ENCODE measurements at regions not wholly inside any gene's neighbourhood (a gene's known extent, or its start where the extent isn't known, plus 50 kb on each side); places are given as distances from the start of the nearest gene placed in this dataset.

DNA sequence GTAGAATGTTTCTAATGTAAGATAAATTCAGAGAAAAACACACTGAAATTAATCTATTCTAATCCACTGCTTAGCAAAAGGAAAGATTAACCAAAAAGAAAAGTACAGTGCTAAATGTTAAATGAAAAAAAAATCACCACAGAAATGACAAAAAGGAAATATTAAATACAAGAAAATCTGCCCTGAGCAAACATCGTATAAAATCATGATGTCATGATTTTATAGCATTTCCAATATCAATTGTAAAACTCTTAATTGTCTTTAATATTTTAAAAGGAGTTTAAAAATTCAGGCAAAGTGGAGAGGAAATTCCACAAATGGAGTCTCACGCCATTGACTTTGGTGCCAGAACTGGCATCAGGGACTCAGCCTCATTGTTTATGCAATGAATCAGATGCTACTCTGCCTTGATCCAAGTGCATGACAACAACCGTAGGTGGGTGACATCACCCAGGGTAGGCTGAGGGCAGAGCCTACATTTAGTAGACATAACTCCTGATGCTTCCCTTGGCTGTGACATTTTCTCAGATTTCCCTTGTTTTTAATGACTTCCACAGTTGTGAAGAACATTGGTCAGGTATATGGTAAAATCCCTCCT is 696.8 kb downstream of the SEMA5A start:
- DNase-seq (ENCODE audit: low spot score) = no peak

DNA sequence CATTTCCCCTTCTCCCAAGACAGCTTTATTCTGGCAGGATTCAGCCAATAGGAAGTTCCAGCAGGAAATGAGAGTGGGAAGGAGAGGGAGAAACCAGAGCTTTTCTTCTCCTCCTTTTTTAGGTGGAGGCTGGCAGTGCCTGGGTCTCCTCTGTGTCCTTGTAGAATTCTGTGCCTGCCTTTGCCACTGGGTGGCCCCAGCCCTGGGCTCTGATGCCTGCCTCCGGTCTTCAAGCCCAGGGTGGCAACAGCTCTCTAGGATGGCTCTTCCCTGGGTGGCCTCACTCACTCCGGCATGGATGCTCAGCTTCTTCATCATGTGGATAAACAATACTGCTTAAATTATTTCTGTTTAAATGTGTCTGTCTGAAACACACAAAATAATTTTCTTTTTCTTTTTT is 694.8 kb downstream of the SEMA5A start:
- no peak for DNase-seq (ENCODE audit: low spot score)

DNA sequence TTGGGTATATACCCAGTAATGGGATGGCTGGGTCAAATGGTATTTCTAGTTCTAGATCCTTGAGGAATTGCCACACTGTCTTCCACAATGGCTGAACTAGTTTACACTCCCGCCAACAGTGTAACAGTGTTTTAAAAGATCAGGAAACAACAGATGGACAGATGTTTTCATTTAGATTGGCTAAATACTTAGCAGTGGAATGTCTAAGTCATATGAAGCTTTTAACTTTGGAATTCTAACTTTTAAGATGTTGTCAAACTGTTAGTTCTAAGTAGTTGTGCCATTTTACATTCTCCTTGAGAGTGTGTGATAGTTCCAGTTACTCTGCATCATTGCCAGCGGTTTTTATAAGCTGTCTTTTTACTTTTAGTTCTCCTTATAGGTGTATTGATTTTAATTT is 688.8 kb downstream of the SEMA5A start:
- no peak for DNase-seq (ENCODE audit: low spot score)

DNA sequence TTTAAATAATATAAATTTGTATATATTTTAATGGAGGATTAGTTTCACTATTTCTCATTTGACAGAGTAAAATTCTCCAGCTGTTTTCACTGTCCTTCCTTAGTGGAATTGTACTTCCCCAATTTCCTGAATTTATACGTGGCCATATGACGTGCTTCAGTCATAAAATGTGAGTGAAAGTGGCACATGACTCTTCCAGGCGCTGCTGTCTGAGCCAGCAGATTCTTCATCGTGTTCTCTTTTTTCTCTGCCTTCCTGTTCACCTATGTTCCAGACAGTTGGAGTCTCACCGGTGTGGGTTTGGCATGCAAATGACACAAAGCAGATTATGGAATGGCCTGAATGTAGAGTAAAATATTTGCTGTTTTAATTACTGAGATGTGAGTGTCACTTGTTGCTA is 684.1 kb downstream of the SEMA5A start:
- DNase-seq (ENCODE audit: low spot score) = no peak

DNA sequence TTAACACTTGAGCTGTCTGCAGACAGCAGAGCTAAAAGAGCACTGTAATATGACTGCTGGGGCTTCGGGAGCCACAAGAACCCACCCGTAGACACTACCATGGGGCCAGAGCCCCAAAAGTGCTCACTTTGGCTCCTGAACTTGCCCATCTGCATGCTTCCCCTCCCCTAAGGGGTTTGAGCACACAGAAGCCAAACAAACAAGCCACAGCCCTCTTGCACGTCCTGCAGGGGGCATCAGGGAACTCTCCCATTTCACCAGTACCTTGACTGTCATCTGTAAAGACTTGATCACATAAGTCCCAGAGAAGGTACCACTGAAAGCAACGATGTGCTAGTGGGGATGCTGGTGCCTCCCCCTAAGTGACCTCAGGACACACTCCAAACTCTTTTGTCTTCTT is 681.8 kb downstream of the SEMA5A start:
- no peak for DNase-seq (ENCODE audit: low spot score)

DNA sequence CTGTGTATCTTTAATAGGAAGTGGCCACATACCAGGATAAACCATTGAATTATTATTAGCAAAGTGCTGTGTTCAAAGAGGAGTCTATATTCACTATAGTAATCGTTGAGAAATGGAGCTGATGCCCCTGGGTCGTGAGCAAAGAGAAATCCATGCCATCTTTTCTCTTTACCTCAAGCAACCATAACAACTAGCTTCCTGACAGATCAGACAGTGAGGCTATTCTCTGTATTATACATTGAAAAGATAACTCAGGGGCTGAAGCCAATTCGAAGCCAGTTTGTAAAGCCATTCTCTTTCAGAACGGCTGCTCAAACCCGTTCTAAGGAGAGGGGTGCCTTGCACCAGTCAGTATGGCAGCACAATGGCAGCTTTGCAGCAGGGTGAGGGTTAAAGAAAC is 680.6 kb downstream of the SEMA5A start:
- no peak for DNase-seq (ENCODE audit: low spot score)

DNA sequence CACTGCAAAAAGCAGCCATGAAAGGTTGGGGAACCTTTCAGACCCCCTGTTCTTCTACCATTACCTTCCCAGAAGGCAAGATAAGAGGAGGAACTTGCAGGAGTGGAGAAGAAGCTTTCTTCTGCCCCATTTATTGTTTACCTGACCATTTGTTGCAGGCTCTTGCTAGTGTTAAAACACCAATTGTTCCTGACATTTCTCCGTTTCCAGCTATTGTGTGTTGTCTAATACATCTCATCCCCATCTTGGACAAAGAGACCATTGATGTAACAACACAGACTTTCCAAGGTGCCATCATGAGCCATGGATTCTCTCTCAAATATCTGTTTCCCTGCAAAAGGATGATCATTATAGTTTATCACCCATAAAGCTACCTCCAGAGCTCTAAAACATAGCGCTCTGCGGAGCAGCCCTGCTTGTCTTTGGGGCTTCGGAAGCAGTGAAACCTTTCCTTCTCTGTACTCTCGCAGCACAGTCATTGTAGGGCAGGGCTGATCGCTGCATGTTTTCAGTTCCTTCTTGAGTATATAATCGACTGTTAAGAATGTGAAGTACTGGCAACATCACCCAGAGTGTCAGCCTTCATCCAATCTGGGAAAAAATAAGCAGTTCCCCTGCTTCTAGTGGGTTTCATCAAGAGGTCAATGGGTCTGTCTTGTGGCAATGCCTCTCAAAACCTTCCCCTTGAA is 680.0 kb downstream of the SEMA5A start:
- DNase-seq (ENCODE audit: low spot score) = no peak

DNA sequence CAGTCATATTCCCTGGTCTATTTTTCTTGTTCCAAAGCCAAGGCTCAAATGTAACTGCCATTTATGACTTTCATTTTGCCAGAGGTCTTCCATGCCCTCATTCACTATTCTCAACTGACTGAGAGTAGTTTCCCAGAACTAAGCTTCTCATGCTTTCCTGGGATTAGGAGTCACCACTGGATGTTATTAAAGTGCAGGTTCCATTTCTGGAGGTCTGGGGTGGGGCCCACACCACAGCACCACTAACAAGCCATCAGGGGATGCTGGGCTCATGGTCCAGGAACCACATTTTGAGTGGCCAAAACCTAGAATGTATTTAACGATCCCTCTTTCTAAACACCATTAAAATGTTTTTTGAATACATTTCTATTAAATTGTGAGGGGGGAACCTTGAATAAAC is 677.6 kb downstream of the SEMA5A start:
- no peak for DNase-seq (ENCODE audit: low spot score)

DNA sequence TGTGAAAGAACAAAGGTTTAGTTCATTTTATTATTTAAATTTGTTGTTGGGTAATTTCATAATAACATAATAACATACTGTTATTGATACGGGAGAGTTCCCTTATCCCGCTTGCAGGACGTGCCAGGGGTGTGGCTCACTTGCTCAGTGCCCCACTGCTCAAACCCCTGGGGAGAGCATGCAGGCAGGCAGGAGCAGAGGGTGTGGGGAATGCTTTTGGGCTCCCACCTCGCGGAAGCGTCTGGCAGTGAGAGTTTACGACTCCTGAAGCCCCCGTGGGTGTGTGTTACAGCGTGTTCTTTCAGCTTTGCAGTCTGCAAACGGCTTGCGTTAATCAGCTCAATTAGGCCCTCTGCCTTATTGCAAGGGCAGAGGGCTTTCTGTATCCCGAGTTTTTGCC is 675.9 kb downstream of the SEMA5A start:
- no peak for DNase-seq (ENCODE audit: low spot score)

DNA sequence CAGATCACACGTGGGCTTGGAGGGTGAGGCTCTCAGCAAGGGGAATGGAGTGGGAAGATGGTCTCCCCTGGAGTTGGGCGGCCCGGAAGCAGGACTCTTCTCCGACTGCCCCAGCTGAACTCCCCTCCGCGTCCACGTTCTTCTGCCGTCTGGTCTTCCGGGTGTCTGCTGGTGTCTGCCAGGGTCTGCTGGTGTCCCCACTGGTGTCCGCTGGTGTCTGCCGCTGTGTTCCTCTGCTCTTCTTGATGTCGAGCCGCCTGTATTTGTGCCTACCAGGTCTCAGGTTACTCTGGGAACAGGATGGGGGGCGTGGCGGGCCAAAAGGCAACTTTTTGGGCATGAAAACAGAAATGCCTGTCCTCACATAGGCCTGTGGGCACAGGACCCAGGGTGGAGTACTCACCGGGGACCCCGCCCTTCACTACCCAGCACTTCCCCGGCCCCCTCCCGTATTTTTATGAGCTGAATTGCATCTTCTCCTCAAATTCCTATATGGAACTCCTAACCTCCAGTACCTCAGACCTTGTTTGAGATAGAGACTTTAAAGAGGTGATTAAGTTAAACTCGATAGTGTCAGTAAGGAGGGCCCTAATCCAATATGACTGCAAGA is 675.4 kb downstream of the SEMA5A start:
- DNase-seq (ENCODE audit: low spot score) = no peak

DNA sequence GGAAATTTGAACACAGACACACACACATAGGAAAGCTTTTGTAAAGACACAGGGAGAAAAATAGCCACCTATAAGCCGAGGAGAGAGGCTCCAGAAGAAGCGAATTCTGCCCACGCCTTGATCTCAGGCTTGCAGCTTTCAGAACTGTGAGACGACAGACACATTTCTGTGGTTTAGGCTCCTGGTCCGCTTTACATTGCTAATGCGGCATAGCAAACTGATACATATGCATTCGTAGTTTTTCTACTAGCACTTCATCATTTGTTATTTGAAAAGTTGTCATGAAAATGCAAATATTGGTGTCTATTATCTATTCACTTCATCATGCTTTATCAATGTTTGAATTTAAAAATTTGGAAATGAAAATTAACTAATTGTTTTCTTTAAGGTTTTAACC is 674.9 kb downstream of the SEMA5A start:
- no peak for DNase-seq (ENCODE audit: low spot score)

DNA sequence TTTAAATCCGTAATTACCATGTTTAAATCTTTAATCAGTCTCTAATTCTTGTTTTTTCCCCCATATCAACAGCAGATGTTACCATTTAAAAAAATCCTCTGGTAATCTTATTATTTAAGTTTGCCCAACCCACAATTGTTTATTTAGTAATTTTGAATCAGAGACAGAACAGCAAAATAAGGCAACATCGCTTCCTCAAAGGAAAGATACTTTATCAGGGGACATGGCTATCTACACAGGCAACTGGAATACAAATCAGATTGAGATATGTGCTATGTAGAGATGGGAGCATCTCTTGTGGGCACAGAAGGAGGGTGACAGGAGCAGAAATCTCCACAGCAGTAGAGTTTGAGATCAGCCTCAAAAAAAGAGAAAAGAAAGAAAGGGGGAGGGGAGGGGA is 674.4 kb downstream of the SEMA5A start:
- no peak for DNase-seq (ENCODE audit: low spot score)

DNA sequence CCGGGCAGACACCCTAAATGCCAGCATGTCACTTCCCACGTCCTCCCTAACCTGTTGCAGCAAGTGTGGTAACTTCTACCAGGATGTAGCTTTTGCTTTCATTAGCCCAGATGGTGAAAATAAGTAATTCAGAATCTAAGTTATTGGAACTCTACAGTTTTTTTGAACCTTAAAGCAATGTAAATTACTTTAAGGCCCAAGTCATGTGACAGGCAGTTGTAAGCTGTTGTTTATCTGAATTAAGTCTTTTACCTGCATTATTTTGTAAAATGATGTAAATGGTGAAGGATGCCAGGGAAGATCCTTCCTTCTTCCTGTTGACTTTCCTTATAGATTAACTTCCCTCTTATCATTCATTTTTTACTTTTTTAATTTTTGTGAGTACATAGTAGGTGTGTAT is 670.2 kb downstream of the SEMA5A start:
- DNase-seq (ENCODE audit: low spot score) = no peak

DNA sequence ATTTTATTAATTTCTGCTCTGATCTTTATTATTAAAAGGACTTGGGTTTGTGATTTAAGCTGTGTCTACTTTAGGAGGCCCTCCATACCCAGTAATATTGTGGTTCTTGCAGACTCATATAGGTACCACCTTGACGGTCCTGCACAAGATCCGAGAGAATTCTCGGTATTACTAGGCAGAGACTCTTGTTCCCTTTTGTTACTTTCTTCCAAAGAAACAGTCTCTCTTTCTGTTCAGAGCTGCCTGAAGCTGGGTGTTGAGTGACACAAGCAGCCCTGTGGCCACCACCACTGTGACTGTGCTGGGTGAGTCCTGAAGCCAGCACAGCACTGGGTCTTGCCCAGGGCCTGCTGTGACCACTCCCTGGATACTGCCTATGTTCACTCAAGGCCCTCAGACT is 666.6 kb downstream of the SEMA5A start:
- no peak for DNase-seq (ENCODE audit: low spot score)

DNA sequence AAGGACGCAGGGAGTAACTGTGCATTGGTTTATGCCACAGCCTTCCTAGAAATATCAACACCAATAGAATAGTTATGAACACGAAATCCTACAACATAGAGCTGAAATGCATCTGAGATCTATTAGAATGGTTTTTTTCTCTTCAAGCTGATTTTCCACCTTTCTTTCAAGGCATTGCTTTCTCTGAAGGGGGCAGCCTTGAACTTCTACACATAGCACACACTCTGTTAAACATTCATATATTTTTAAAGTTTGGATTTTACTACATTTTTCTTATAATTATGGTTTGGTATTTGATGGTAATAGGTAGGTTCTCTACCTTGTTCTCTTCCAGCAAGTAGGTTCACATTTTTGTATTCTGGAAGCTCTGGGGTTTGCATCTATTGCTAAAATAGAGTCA is 661.8 kb downstream of the SEMA5A start:
- no peak for DNase-seq (ENCODE audit: low spot score)

DNA sequence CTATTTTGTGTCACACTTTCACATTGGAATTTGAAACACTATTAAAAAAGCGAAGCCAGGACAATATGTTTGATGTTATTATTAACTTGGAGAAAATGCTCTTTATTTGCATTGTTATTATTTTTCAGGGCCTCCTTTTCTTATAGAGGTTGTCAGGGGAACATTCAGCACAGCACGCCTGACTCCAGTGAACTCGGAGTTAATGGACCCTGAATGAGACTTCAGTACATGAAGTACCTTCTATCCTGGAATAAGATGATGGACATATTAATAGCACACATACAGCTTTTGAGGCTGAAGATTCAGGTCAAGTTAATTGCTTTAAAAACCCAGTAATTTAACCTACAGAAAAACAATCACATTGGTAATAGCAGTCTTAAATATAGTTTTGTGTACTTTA is 652.9 kb downstream of the SEMA5A start:
- no peak for DNase-seq (ENCODE audit: low spot score)

DNA sequence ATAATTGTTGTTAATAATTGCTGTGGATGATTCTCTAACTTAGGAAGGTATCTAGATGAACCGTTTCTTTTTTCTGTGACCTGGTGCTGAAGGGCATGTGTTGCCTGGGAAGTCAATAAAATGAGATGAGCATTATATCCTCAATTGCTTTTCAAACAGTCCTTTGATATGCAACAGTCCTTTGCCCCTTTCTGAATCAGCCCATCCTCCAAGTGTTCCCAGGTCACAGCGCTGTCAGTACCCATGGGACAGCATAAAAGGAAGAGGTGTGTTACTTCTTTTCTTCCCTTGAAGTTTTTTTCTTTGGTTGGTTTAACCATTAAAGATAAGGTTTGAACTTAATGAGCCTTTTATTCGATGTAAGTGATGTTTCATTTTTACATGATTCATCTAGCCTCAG is 651.8 kb downstream of the SEMA5A start:
- no peak for DNase-seq (ENCODE audit: low spot score)

DNA sequence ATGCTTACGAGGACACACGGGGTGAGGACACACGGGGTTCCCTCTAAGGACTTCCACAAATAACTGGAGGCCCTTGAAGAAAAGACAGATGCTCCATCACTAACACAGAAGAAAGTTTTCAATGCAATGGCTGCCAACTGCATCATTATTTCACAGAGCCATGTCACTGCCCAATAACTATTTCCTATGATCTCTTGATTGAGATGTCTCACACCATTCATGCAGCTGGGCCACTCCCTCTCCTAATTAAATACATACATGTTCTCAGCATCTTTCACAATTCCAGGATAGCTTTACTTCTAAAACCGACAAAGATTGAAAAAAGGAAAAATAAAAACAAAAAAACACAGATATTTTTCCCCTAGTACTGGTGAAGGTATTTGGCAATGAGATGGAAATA is 650.8 kb downstream of the SEMA5A start:
- no peak for DNase-seq (ENCODE audit: low spot score)

DNA sequence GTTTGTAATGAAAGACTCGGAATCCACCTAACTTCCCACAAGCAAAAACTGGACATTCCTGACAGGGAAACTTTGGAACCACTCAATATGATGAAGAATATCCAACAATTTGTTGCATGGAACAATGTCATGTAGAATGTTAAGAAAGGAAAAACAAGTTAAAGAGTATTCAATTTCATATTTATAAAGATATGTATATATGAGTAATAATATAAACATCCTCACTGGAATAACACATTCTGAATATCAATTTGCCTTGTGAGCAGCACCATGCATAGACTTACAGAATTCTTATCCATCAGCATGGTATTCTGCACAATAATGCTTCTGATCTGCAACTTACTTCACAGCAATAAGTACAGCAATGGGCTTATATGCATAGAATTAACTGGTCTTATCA is 650.3 kb downstream of the SEMA5A start:
- DNase-seq (ENCODE audit: low spot score) = no peak

DNA sequence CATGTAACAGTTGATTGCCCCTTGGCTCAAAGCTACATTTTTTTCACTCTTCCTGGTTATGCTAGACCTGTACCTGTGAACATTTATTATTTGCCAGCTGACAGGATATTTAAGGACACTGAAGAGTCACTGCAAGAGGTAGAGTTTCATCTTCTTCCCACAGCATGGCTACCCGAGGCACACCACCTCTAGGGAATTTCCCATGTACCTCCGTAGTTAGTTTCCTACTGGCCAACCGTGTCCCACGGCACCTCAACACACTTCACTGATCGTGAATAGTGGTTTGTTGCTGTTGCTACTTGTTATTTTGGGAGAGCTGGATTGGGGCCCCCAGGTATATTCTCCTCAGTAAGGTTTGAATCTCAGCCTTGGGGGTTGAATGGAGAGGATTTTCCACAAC is 648.6 kb downstream of the SEMA5A start:
- no peak for DNase-seq (ENCODE audit: low spot score)

DNA sequence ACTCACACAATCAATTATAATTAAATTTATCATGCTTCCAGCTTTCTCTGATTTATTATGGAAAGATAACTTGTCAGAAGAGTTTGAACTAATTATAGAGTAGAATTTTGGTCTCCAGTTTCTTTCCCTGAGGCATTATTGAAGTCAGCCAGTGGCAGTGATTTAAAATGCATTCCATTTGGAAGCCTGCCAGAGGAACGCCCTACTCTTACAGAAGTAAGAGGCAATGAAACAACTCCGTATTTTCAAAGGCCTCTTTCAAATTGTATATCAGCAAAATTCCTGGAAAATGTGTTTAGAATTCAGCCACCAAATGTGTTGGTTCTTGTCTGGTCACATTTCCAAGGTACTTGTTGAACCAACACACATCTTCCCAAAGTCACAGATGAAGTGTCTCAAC is 640.9 kb downstream of the SEMA5A start:
- DNase-seq (ENCODE audit: low spot score) = no peak

DNA sequence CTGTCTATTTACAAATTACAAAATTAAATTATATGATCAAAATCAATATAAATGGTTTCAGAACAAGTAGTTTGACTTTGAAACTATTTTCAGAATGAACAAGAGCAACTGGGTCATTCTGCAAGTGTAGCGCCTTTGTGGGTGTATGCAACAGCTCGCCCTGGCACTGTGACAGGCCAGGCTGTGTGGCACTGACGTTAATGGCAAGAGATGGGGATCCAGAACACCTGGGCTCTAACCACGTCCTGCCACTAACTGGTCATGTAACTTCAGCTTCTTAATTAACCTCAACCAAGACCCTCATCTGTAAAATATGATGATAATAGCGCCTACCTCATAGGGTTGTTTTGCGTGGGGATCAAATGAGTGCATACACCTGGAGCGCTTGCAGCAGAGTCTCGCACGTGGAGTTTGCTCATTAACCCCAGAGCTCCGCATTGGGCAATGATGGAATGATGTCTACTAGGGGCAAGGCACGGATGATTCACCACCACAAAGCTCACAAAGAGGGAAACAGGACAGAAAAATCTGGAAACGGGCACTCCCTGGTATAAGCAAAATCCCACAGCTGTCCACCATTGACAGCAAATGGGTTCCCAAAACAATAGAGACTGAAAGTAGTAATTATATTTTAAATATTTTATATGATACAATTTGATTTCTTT is 639.4 kb downstream of the SEMA5A start:
- no peak for DNase-seq (ENCODE audit: low spot score)

DNA sequence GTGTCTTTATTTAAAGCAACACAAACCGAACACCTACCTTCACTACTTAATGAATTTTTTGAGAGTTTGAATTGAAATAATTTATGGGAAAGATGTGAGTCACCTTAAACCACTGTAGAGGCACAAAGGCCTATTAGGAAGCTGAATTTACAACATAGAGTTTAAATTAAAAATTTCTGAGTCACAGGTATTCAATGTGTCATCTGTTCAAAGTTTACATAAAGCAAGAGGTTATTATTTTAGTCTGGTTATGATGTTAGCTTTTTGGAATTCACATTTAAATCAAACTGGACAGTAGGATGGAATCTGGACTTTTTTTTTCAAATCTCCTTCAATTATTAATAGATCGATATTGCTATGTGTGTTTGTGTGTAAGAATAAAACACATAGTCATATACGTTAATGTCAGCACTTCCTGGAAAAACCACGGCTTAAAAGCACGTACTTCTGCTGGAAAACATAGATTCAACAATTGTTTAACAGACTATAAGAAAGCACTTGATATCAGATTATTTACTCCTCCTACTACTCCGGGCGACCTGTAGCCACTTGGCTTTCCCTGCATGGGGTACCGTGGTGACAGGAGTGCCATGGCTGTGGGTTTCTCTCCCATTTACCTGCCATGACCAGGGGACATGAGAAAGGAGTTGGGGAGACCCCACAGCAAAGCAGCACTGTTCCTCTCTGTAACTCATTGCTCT is 638.6 kb downstream of the SEMA5A start:
- no peak for DNase-seq (ENCODE audit: low spot score)
